IMR-90 (cell line): ENCODE measurements at regions not wholly inside any gene's neighbourhood (a gene's known extent, or its start where the extent isn't known, plus 50 kb on each side); places are given as distances from the start of the nearest gene placed in this dataset.

ENCODE experiments used
- ATAC-seq: fragments of 200-7000 bp; cut with Tn5 transposase; 2 replicates; pipeline ENCODE4 v1.9.1; 2020; ENCODE audit warnings: low read depth, mild to moderate bottlenecking, moderate library complexity
- BruUV-seq: library from RNA; stranded (reverse); fragments of 400-500 nt; replicated peaks from 2 replicates; lab custom pipeline; 2021; lab: Mats Ljungman, UMichigan
- CTCF ChIA-PET: fragments of 300-600 bp; formaldehyde crosslinking; extraction: SDS; loops from one replicate; lab custom pipeline; 2021; ENCODE audit warnings: antibody characterized with exemption; lab: Yijun Ruan, JAX
- POLR2A ChIA-PET: fragments of 300-600 bp; sonication (Branson Sonifier 250); formaldehyde crosslinking; loops from one replicate; lab custom pipeline; 2022; ENCODE audit warnings: antibody characterized with exemption; ENCODE audit not compliant: unreplicated experiment; lab: Charles Lee
- DNase-seq: peaks from one replicate; pipeline ENCODE4 v3.0.0; 2013
- H2AFZ ChIP-seq: replicated peaks from 2 replicates; pipeline ENCODE3; 2013; ENCODE audit warnings: low read length, mild to moderate bottlenecking; ENCODE audit not compliant: poor library complexity
- H2AK5ac ChIP-seq: 2 replicates; pipeline ENCODE4 v1.6.1; 2013; ENCODE audit warnings: low read depth, low read length, inconsistent platforms
- H2AK9ac ChIP-seq: replicated peaks from 2 replicates; pipeline ENCODE3; 2013; ENCODE audit warnings: mild to moderate bottlenecking, low read depth, low read length, moderate library complexity; ENCODE audit not compliant: poor library complexity
- H2BK120ac ChIP-seq: 2 replicates; pipeline ENCODE4 v1.6.1; 2013; ENCODE audit warnings: low read depth, low read length, inconsistent platforms
- H2BK15ac ChIP-seq: 3 replicates; pipeline ENCODE4 v1.6.1; 2013; ENCODE audit warnings: low read depth, low read length, inconsistent platforms
- H2BK20ac ChIP-seq: 2 replicates; pipeline ENCODE4 v1.6.1; 2013; ENCODE audit warnings: low read depth, mild to moderate bottlenecking, inconsistent platforms, low read length, moderate library complexity
- H2BK5ac ChIP-seq: 2 replicates; pipeline ENCODE4 v1.6.1; 2013; ENCODE audit warnings: mild to moderate bottlenecking, low read depth, low read length, inconsistent platforms; ENCODE audit not compliant: poor library complexity, severe bottlenecking
- H3K14ac ChIP-seq: replicated peaks from 2 replicates; pipeline ENCODE4 v1.6.1; 2013; ENCODE audit warnings: low read depth, low read length, inconsistent platforms
- H3K18ac ChIP-seq: 2 replicates; pipeline ENCODE4 v1.6.1; 2013; ENCODE audit warnings: low read depth, low read length, control low read depth
- H3K23ac ChIP-seq: 2 replicates; pipeline ENCODE4 v1.6.1; 2013; ENCODE audit warnings: low read depth, low read length, inconsistent platforms
- H3K27ac ChIP-seq: 2 replicates; pipeline ENCODE4 v1.5.1; 2013; ENCODE audit warnings: mild to moderate bottlenecking, control low read depth, low read length; ENCODE audit not compliant: insufficient read depth
- H3K27me3 ChIP-seq: 2 replicates; pipeline ENCODE4 v1.6.1; 2013; ENCODE audit warnings: low read length; ENCODE audit not compliant: control insufficient read depth, insufficient read depth
- H3K36me3 ChIP-seq: 2 replicates; pipeline ENCODE4 v1.6.1; 2013; ENCODE audit warnings: low read length, mixed read lengths; ENCODE audit not compliant: control insufficient read depth, insufficient read depth
- H3K4ac ChIP-seq: 2 replicates; pipeline ENCODE4 v1.6.1; 2013; ENCODE audit warnings: low read depth, low read length, inconsistent platforms
- H3K4me1 ChIP-seq: 2 replicates; pipeline ENCODE4 v1.6.1; 2013; ENCODE audit warnings: low read length, mixed read lengths; ENCODE audit not compliant: control insufficient read depth, insufficient read depth
- H3K4me2 ChIP-seq: 2 replicates; pipeline ENCODE4 v1.6.1; 2013; ENCODE audit warnings: low read depth, mild to moderate bottlenecking, control low read depth, low read length, moderate library complexity
- H3K4me3 ChIP-seq: 2 replicates; pipeline ENCODE4 v1.5.1; 2013; ENCODE audit warnings: low read depth, mild to moderate bottlenecking, control low read depth, low read length, moderate library complexity; ENCODE audit not compliant: insufficient read depth
- H3K56ac ChIP-seq: 2 replicates; pipeline ENCODE4 v1.6.1; 2013; ENCODE audit warnings: low read length, inconsistent platforms; ENCODE audit not compliant: insufficient read depth; ENCODE audit errors: extremely low read depth
- H3K79me1 ChIP-seq, 2 experiments: 2 replicates each; pipeline ENCODE4 v1.6.1; 2013; ENCODE audit warnings: low read length in 2 of 2, inconsistent platforms in 1 of 2, low read depth in 1 of 2
- H3K9ac ChIP-seq: 2 replicates; pipeline ENCODE4 v1.6.1; 2013; ENCODE audit warnings: low read depth, low read length, control low read depth
- H3K9me1 ChIP-seq: 2 replicates; pipeline ENCODE4 v1.6.1; 2013; ENCODE audit warnings: low read length, inconsistent platforms; ENCODE audit not compliant: insufficient read depth
- H3K9me3 ChIP-seq: 2 replicates; pipeline ENCODE4 v1.6.1; 2013; ENCODE audit warnings: low read length; ENCODE audit not compliant: control insufficient read depth, insufficient read depth
- H4K20me1 ChIP-seq: 2 replicates; pipeline ENCODE4 v1.6.1; 2013; ENCODE audit warnings: low read length, inconsistent platforms; ENCODE audit not compliant: insufficient read depth
- H4K5ac ChIP-seq: 2 replicates; pipeline ENCODE4 v1.6.1; 2013; ENCODE audit warnings: mild to moderate bottlenecking, low read depth, low read length, control low read depth
- H4K8ac ChIP-seq, 2 experiments: 2 replicates each; pipeline ENCODE4 v1.6.1; 2013; ENCODE audit warnings: low read depth in 2 of 2, low read length in 2 of 2, control low read depth in 1 of 2, inconsistent platforms in 1 of 2
- H4K91ac ChIP-seq: 2 replicates; pipeline ENCODE4 v1.6.1; 2013; ENCODE audit warnings: low read depth, low read length, inconsistent platforms; ENCODE audit not compliant: insufficient read depth
- CEBPB ChIP-seq: IDR thresholded peaks from 2 replicates; pipeline ENCODE4 v1.6.1; 2012; ENCODE audit warnings: low read depth, low read length, improper control_type of control experiment
- FOS ChIP-seq: fragments of 150-350 bp; IDR thresholded peaks from 2 replicates; pipeline ENCODE4 v1.6.1; 2016; ENCODE audit warnings: low read depth, low read length
- MAFK ChIP-seq: IDR thresholded peaks from 2 replicates; pipeline ENCODE4 v1.6.1; 2012; ENCODE audit warnings: low read depth, low read length, improper control_type of control experiment
- MXI1 ChIP-seq: IDR thresholded peaks from 2 replicates; pipeline ENCODE4 v1.6.1; 2012; ENCODE audit warnings: low read depth, mild to moderate bottlenecking, low read length, moderate library complexity, borderline replicate concordance
- NFE2L2 ChIP-seq: fragments of 150-350 bp; IDR thresholded peaks from 2 replicates; pipeline ENCODE4 v1.6.1; 2016; ENCODE audit warnings: low read depth, mild to moderate bottlenecking, low read length
- RCOR1 ChIP-seq: IDR thresholded peaks from 2 replicates; pipeline ENCODE4 v1.6.1; 2012; ENCODE audit warnings: mild to moderate bottlenecking, low read length, improper control_type of control experiment; ENCODE audit not compliant: insufficient replicate concordance
- SMC3 ChIP-seq: fragments of 150-350 bp; IDR thresholded peaks from 2 replicates; pipeline ENCODE4 v1.6.1; 2016; ENCODE audit warnings: low read depth, mild to moderate bottlenecking, antibody characterized with exemption, low read length, moderate library complexity
- USF2 ChIP-seq: fragments of 150-350 bp; IDR thresholded peaks from 2 replicates; pipeline ENCODE4 v1.6.1; 2017; ENCODE audit warnings: mild to moderate bottlenecking, antibody characterized with exemption, low read length, low read depth
- WGBS, 2 experiments: methylation state at CpG; one replicate each; pipeline versions ENCODE4 v1.1.5 to v1.1.7; 2013; ENCODE audit warnings: missing lambda C conversion rate in 2 of 2; ENCODE audit not compliant: insufficient read length in 1 of 2; ENCODE audit errors: extremely low coverage in 2 of 2; 5-methylcytosine and 5-hydroxymethylcytosine counted together
- dilution Hi-C: fragments of 300-500 bp; cut with HindIII; formaldehyde crosslinking; loops from one replicate; pipeline ENCODE4 v1.14.3; 2018; ENCODE audit warnings: low sequenced_read_pairs; ENCODE audit not compliant: unreplicated experiment
- in situ Hi-C: fragments of 300-500 bp; cut with MboI; formaldehyde crosslinking; loops from 3 replicates; pipeline ENCODE4 v1.14.3; 2019; ENCODE audit warnings: low sequenced_read_pairs, inconsistent platforms, mixed read lengths
- intact Hi-C: fragments of 100-400 bp; cut with micrococcal nuclease; formaldehyde crosslinking; loops from 2 replicates; pipeline ENCODE4 v1.10.0; 2022

GRCh38 chr18:55064073-55064472 lies 104.8 kb upstream of the CCDC68 start:
- Histone ChIP-seq H3K27me3 (peaks cover 2% of the 10 kb centered on the region; the same call in 1 of the 2 replicates), H3K27ac (no peak overlapping the region)

More at GRCh38 chr18:55064073-55064472, 104.8 kb upstream of the CCDC68 start:
- no TSS peak for BruUV-seq
- H4K91ac ChIP-seq: no peak overlapping the region
- no peak overlapping the region for H3K56ac ChIP-seq
- intact Hi-C loops (no loop called here), dilution Hi-C loops (no loop called here), in situ Hi-C loops (no loop called here)
- H3K18ac ChIP-seq: no peak overlapping the region
- H3K36me3 ChIP-seq: no peaks in the 10 kb centered on the region
- H3K79me1 ChIP-seq: no peaks in the 10 kb centered on the region
- H3K4ac ChIP-seq: no peak overlapping the region
- no peaks in the 10 kb centered on the region for H3K9me3 ChIP-seq
- CTCF ChIA-PET: no interaction called here
- no peak overlapping the region for H2BK120ac ChIP-seq
- H3K4me2 ChIP-seq: no peak overlapping the region
- H4K20me1 ChIP-seq: no peaks in the 10 kb centered on the region
- H3K4me3 ChIP-seq: no peak overlapping the region
- H2AFZ ChIP-seq: no peak overlapping the region
- no peak overlapping the region for H2BK20ac ChIP-seq
- H2AK5ac ChIP-seq: no peak overlapping the region
- no peak overlapping the region for H4K8ac ChIP-seq
- H3K23ac ChIP-seq: no peak overlapping the region
- WGBS, 2 experiments: no CpG with 5 or more reads among the region's 4 CpGs
- H2BK15ac ChIP-seq: no peak overlapping the region
- no peak overlapping the region for H3K9ac ChIP-seq
- no peak overlapping the region for H4K5ac ChIP-seq
- no peaks in the 10 kb centered on the region for H3K9me1 ChIP-seq
- POLR2A ChIA-PET: no interaction called here
- ATAC-seq (no peak), DNase-seq (no peak)
- no peak overlapping the region for H3K14ac ChIP-seq
- no peaks in the 10 kb centered on the region for H3K4me1 ChIP-seq
- no peak for TF ChIP-seq NFE2L2
- no peak for TF ChIP-seq RCOR1
- no peak for TF ChIP-seq CEBPB
- TF ChIP-seq FOS: no peak
- no peak for TF ChIP-seq USF2
- 0 out of 2 replicates have a peak, but pooled peaks have one; percentile 34 for TF ChIP-seq MAFK
- no peak for TF ChIP-seq MXI1
- no peak for TF ChIP-seq SMC3
- H2BK5ac ChIP-seq: no peak overlapping the region
- no peak overlapping the region for H2AK9ac ChIP-seq
